Panc1 (cell line): ENCODE measurements at regions not wholly inside any gene's neighbourhood (a gene's known extent, or its start where the extent isn't known, plus 50 kb on each side); places are given as distances from the start of the nearest gene placed in this dataset.

Experiments used
- TCF7L2 ChIP-seq: IDR thresholded peaks from 2 replicates; pipeline ENCODE4 v1.6.1; 2011; ENCODE audit warnings: mild to moderate bottlenecking, low read depth, low read length, inconsistent platforms
- TF ChIP-seq, protein P1 (sequence below): fragments of 450-650 bp; IDR thresholded peaks from 2 replicates; pipeline ENCODE4 v1.5.1; 2017; ENCODE audit warnings: mild to moderate bottlenecking

- TF ChIP-seq, protein P1, sequence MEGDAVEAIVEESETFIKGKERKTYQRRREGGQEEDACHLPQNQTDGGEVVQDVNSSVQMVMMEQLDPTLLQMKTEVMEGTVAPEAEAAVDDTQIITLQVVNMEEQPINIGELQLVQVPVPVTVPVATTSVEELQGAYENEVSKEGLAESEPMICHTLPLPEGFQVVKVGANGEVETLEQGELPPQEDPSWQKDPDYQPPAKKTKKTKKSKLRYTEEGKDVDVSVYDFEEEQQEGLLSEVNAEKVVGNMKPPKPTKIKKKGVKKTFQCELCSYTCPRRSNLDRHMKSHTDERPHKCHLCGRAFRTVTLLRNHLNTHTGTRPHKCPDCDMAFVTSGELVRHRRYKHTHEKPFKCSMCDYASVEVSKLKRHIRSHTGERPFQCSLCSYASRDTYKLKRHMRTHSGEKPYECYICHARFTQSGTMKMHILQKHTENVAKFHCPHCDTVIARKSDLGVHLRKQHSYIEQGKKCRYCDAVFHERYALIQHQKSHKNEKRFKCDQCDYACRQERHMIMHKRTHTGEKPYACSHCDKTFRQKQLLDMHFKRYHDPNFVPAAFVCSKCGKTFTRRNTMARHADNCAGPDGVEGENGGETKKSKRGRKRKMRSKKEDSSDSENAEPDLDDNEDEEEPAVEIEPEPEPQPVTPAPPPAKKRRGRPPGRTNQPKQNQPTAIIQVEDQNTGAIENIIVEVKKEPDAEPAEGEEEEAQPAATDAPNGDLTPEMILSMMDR = no peak
- no peak for TF ChIP-seq TCF7L2
Measured at GRCh38 chr15:31934821-31935220, 95.5 kb upstream of the CHRNA7 start.
